ENCODE measurements at regions not wholly inside any gene's neighbourhood (a gene's known extent, or its start where the extent isn't known, plus 50 kb on each side); places are given as distances from the start of the nearest gene placed in this dataset.

- TF ChIP-seq CTCF (IDR thresholded peaks at IDR 0.05) (no peak), POLR2A (IDR thresholded peaks at IDR 0.05) (no peak)
Observed at GRCh38 chr16:76164970-76165558, 112.1 kb upstream of the CNTNAP4 start.
